ENCODE measurements at regions not wholly inside any gene's neighbourhood (a gene's known extent, or its start where the extent isn't known, plus 50 kb on each side); places are given as distances from the start of the nearest gene placed in this dataset.

DNA sequence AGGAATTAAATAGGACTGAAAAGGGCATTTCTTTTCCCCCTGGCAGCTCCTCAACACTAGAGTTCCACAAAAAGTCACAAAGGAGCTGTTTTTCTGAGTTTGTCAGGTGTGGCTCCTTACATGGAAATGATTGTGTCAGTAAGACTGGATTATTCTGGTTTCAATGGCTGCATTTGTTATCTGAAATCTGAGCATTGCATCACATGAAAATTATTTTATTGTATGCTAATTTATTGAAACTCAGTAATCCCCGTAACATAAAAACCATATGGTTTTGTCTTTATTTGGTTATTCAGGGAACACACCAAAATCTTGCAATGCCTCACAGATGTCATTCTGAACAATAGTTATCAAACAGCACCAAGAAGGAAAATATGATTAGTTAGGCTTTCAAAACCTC, 439.7 kb upstream of the TNP1 start:
- H3K9me3 ChIP-seq (replicated peaks; ENCODE audit: control insufficient read depth, low read depth, low read length), result peaks cover 14% of the 10 kb centered on the region
- no peak overlapping the region for H3K27ac ChIP-seq (ENCODE audit: low read length)
- H3K27me3 ChIP-seq (ENCODE audit: control insufficient read depth, insufficient read depth, low read length), result no peaks in the 10 kb centered on the region
- H3K4me1 ChIP-seq (ENCODE audit: control insufficient read depth, insufficient read depth, low read length), result peaks cover 2% of the 10 kb centered on the region
- no peak overlapping the region for H3K4me3 ChIP-seq (ENCODE audit: low read length)
- no peaks in the 10 kb centered on the region for H3K36me3 ChIP-seq (ENCODE audit: control insufficient read depth, insufficient read depth, low read length)
- peak; percentile 43 for DNase-seq
- WGBS (ENCODE audit: insufficient coverage), result no CpG with 5 or more reads among the region's 1 CpG

- H3K9me3 ChIP-seq (replicated peaks; ENCODE audit: control insufficient read depth, low read depth, low read length), result peaks cover 14% of the 10 kb centered on the region
- H3K27ac ChIP-seq (ENCODE audit: low read length), result no peak overlapping the region
- no peaks in the 10 kb centered on the region for H3K36me3 ChIP-seq (ENCODE audit: control insufficient read depth, insufficient read depth, low read length)
- H3K4me1 ChIP-seq (ENCODE audit: control insufficient read depth, insufficient read depth, low read length), result no peaks in the 10 kb centered on the region
- no peaks in the 10 kb centered on the region for H3K27me3 ChIP-seq (ENCODE audit: control insufficient read depth, insufficient read depth, low read length)
- WGBS (ENCODE audit: insufficient coverage), result no CpG with 5 or more reads among the region's 2 CpGs
- no peak overlapping the region for H3K4me3 ChIP-seq (ENCODE audit: low read length)
- DNase-seq, result no peak
These were observed 437.2 kb upstream of the TNP1 start for GRCh38 chr2:217297096-217297495.

GRCh38 chr2:217294818-217295217, 435.0 kb upstream of the TNP1 start:
- Histone ChIP-seq H3K4me3 (ENCODE audit: low read length) (no peak overlapping the region), H3K9me3 (replicated peaks; ENCODE audit: control insufficient read depth, low read depth, low read length) (peaks cover 14% of the 10 kb centered on the region), H3K27ac (ENCODE audit: low read length) (no peak overlapping the region), H3K4me1 (ENCODE audit: control insufficient read depth, insufficient read depth, low read length) (peaks cover 12% of the 10 kb centered on the region), H3K27me3 (ENCODE audit: control insufficient read depth, insufficient read depth, low read length) (no peaks in the 10 kb centered on the region), H3K36me3 (ENCODE audit: control insufficient read depth, insufficient read depth, low read length) (no peaks in the 10 kb centered on the region)
- DNase-seq, result no peak
- no CpG with 5 or more reads among the region's 4 CpGs for WGBS (ENCODE audit: insufficient coverage)

- Histone ChIP-seq H3K9me3 (replicated peaks; ENCODE audit: control insufficient read depth, low read depth, low read length) (peaks cover 14% of the 10 kb centered on the region), H3K27ac (ENCODE audit: low read length) (no peak overlapping the region), H3K4me3 (ENCODE audit: low read length) (no peak overlapping the region), H3K4me1 (ENCODE audit: control insufficient read depth, insufficient read depth, low read length) (peaks cover 18% of the 10 kb centered on the region), H3K27me3 (ENCODE audit: control insufficient read depth, insufficient read depth, low read length) (no peaks in the 10 kb centered on the region), H3K36me3 (ENCODE audit: control insufficient read depth, insufficient read depth, low read length) (no peaks in the 10 kb centered on the region)
- no CpG with 5 or more reads among the region's 2 CpGs for WGBS (ENCODE audit: insufficient coverage)
- no peak for DNase-seq
These were observed 434.3 kb upstream of the TNP1 start for GRCh38 chr2:217294211-217294610.

DNA sequence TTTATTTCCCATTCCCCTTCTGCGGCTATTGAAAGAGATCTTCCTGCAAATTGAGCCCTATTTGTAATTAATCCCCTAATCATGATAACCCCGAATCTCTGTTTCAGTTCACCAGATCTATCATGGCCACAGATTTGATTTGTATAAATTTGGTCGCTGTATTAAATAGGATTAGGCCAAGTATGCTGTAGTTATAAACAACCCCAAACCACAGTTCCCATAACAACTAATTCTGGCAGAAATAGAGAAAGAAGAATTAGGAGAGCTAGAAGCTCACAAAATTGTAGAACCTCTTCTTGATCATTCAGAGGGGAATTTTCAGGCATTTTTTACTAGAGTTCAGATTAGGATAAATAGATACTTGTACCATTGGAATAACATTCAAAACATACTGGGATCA, 433.7 kb upstream of the TNP1 start:
- no CpG with 5 or more reads among the region's 3 CpGs for WGBS (ENCODE audit: insufficient coverage)
- DNase-seq, result peak; percentile 85
- peak overlapping the region; percentile 24 for H3K27ac ChIP-seq (ENCODE audit: low read length)
- peaks cover 20% of the 10 kb centered on the region for H3K4me1 ChIP-seq (ENCODE audit: control insufficient read depth, insufficient read depth, low read length)
- H3K36me3 ChIP-seq (ENCODE audit: control insufficient read depth, insufficient read depth, low read length), result no peaks in the 10 kb centered on the region
- H3K27me3 ChIP-seq (ENCODE audit: control insufficient read depth, insufficient read depth, low read length), result no peaks in the 10 kb centered on the region
- H3K9me3 ChIP-seq (replicated peaks; ENCODE audit: control insufficient read depth, low read depth, low read length), result peaks cover 14% of the 10 kb centered on the region
- H3K4me3 ChIP-seq (ENCODE audit: low read length), result no peak overlapping the region

DNA sequence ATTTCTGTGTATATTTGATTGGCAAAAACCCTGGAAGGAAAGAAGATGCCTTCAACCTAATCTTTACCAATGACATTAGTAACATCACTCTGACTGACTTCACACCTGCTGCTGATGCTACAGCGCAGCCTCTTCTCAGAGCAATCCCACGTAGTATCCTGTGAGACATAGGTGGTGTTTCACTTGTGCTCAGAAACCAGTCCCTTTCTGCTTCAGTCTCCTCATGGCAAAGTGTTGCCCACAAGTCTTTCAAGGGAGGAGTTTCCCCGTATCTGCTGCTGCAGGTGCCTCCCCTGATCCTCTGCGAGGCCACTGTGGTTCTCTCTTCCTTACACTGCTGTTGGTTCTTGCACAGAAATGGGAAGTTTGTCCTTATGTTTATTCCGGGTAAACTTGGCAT, 433.2 kb upstream of the TNP1 start:
- 80% methylated on average over 1 of the region's 5 CpGs for WGBS (ENCODE audit: insufficient coverage)
- H3K4me1 ChIP-seq (ENCODE audit: control insufficient read depth, insufficient read depth, low read length), result peaks cover 22% of the 10 kb centered on the region
- H3K27ac ChIP-seq (ENCODE audit: low read length), result no peak overlapping the region
- no peaks in the 10 kb centered on the region for H3K27me3 ChIP-seq (ENCODE audit: control insufficient read depth, insufficient read depth, low read length)
- H3K9me3 ChIP-seq (replicated peaks; ENCODE audit: control insufficient read depth, low read depth, low read length), result peaks cover 17% of the 10 kb centered on the region
- no peaks in the 10 kb centered on the region for H3K36me3 ChIP-seq (ENCODE audit: control insufficient read depth, insufficient read depth, low read length)
- DNase-seq, result no peak
- no peak overlapping the region for H3K4me3 ChIP-seq (ENCODE audit: low read length)

GRCh38 chr2:217291259-217291658, 431.4 kb upstream of the TNP1 start:
- no peaks in the 10 kb centered on the region for H3K36me3 ChIP-seq (ENCODE audit: control insufficient read depth, insufficient read depth, low read length)
- 80% methylated on average over 5 of the region's 5 CpGs for WGBS (ENCODE audit: insufficient coverage)
- H3K27ac ChIP-seq (ENCODE audit: low read length), result no peak overlapping the region
- DNase-seq, result no peak
- no peak overlapping the region for H3K4me3 ChIP-seq (ENCODE audit: low read length)
- H3K9me3 ChIP-seq (replicated peaks; ENCODE audit: control insufficient read depth, low read depth, low read length), result peaks cover 6% of the 10 kb centered on the region
- peaks cover 24% of the 10 kb centered on the region for H3K4me1 ChIP-seq (ENCODE audit: control insufficient read depth, insufficient read depth, low read length)
- H3K27me3 ChIP-seq (ENCODE audit: control insufficient read depth, insufficient read depth, low read length), result no peaks in the 10 kb centered on the region

DNA sequence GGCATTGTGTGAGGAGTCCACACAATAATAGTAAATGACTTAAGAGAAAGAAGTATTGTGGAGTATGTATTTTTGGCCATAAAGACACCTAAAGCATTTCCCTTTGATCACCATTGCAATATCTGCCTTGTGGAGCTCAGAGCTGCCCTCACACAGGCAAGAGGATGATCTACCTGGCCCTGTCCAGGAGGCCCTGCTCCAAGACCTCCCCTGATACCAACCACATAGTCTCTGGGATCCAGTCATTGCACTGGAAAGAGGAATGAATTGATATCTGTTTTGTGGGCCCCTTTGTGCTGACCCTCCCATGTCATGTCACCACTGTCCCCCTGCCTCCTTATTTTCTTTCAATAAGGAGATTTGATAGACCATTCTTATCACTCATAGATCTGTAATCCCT, 430.6 kb upstream of the TNP1 start:
- Histone ChIP-seq H3K27me3 (ENCODE audit: control insufficient read depth, insufficient read depth, low read length) (no peaks in the 10 kb centered on the region), H3K36me3 (ENCODE audit: control insufficient read depth, insufficient read depth, low read length) (no peaks in the 10 kb centered on the region), H3K27ac (ENCODE audit: low read length) (no peak overlapping the region), H3K4me3 (ENCODE audit: low read length) (no peak overlapping the region), H3K4me1 (ENCODE audit: control insufficient read depth, insufficient read depth, low read length) (peaks cover 26% of the 10 kb centered on the region), H3K9me3 (replicated peaks; ENCODE audit: control insufficient read depth, low read depth, low read length) (peaks cover 3% of the 10 kb centered on the region)
- DNase-seq, result no peak

- H3K36me3 ChIP-seq (ENCODE audit: control insufficient read depth, insufficient read depth, low read length), result no peaks in the 10 kb centered on the region
- H3K4me1 ChIP-seq (ENCODE audit: control insufficient read depth, insufficient read depth, low read length), result peaks cover 29% of the 10 kb centered on the region
- no peaks in the 10 kb centered on the region for H3K27me3 ChIP-seq (ENCODE audit: control insufficient read depth, insufficient read depth, low read length)
- no peak overlapping the region for H3K4me3 ChIP-seq (ENCODE audit: low read length)
- H3K9me3 ChIP-seq (replicated peaks; ENCODE audit: control insufficient read depth, low read depth, low read length), result peaks cover 3% of the 10 kb centered on the region
- H3K27ac ChIP-seq (ENCODE audit: low read length), result peak overlapping the region; percentile 3
- WGBS (ENCODE audit: insufficient coverage), result no CpG with 5 or more reads among the region's 2 CpGs
- no peak for DNase-seq
These were observed 430.0 kb upstream of the TNP1 start for GRCh38 chr2:217289907-217290280.

- Histone ChIP-seq H3K27ac (ENCODE audit: low read length) (peak overlapping the region; percentile 13), H3K4me3 (ENCODE audit: low read length) (no peak overlapping the region), H3K27me3 (ENCODE audit: control insufficient read depth, insufficient read depth, low read length) (no peaks in the 10 kb centered on the region), H3K4me1 (ENCODE audit: control insufficient read depth, insufficient read depth, low read length) (peaks cover 30% of the 10 kb centered on the region), H3K9me3 (replicated peaks; ENCODE audit: control insufficient read depth, low read depth, low read length) (peaks cover 3% of the 10 kb centered on the region), H3K36me3 (ENCODE audit: control insufficient read depth, insufficient read depth, low read length) (no peaks in the 10 kb centered on the region)
- DNase-seq, result peak; percentile 64
- WGBS (ENCODE audit: insufficient coverage), result 56% methylated on average over 1 of the region's 2 CpGs
These were observed 429.5 kb upstream of the TNP1 start for GRCh38 chr2:217289177-217289906.

Data from muscle of leg (tissue), 3 donors.